ENCODE measurements at regions not wholly inside any gene's neighbourhood (a gene's known extent, or its start where the extent isn't known, plus 50 kb on each side); places are given as distances from the start of the nearest gene placed in this dataset.
A peak's percentile ranks its signal among the peaks of the same experiment; 100 is the strongest.

GRCh38 chr13:95451656-95452055, 100.9 kb upstream of the CLDN10 start:
- DNase-seq (ENCODE audit: low spot score), result no peak

- no peak for DNase-seq (ENCODE audit: low spot score)
Measured at GRCh38 chr13:95452375-95452774, 100.1 kb upstream of the CLDN10 start.

GRCh38 chr13:95455782-95456181, 96.7 kb upstream of the CLDN10 start:
- no peak for DNase-seq (ENCODE audit: low spot score)

GRCh38 chr13:95456815-95457214, 95.7 kb upstream of the CLDN10 start:
- DNase-seq (ENCODE audit: low spot score), result no peak

GRCh38 chr13:95457294-95457693, 95.2 kb upstream of the CLDN10 start:
- no peak for DNase-seq (ENCODE audit: low spot score)

DNA sequence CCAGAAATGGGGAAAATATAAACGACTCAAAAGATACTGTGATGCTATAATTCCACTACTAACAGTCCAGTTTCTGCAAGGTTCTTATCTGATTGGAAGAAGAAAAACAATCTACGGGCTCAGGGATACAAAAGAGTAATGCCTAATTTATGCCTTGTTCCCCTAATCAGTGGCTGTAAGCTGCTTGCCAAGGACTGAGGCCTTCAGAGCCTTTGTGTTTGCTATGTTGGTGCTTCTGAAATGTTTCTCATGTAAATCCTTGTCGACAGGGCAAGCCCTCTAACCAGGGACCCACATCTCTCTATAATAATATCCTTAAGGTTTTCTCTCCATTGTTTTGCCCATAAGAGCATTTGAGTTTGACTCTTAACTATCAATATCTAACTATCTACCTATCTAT, 89.7 kb upstream of the CLDN10 start:
- no peak for DNase-seq (ENCODE audit: low spot score)

- no peak for DNase-seq (ENCODE audit: low spot score)
Measured at GRCh38 chr13:95463531-95463930, 89.0 kb upstream of the CLDN10 start.

DNA sequence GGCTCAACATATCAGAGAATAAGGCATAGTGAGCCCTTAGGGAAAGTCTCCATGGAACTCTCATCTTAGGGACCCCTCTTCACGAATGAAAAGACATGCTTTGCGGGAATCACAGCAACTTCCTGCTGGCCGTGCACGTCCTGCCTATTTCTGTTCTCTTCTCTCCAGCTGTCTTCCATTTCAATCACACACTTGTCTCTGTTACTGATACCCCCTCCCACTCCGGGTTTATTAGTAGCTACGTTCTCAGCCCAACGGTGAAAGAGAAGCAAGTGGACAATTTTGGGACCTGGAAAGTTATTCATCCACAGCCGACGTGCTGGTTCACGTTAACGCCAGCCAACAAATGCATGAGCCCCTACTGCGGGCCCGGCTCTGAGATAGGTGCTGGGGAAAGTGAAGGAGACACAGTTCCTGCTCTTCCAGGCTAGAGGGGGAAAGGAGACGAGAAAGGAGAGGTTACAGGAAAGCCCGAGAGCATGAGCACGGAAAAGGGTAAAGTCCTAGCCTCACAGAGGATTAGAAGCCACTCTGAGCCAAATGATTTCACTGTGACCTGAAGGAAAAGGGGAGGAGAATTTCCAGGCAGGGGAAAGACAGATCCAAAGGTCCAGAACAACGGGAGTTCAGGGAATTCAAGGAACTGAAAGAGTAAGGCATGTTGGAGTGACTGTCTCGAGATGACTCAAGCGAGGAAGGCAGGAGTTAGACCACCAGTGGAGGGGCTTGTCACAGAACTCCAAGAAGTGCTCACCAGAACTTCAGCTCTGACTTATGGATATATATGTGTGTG, 81.8 kb upstream of the CLDN10 start:
- DNase-seq (ENCODE audit: low spot score), result no peak

DNA sequence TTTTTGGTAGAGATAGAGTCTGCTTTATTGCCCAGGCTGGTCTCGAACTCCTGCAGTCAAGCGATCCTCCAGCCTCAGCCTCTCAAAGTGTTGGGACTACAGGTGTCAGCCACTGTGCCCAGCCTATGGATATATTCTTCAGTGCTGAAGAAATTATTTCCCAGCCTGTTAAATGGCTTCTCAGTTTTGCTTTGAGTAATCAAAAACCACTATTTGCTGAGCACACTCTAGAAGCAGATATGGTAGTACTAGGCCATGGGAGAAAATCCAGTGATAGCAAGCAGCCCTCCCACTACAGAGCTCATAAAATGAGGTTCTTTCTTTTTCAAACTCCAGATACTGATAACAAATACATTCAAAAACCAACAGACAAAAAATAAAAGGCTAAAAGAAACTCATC, 80.6 kb upstream of the CLDN10 start:
- DNase-seq (ENCODE audit: low spot score), result no peak

DNA sequence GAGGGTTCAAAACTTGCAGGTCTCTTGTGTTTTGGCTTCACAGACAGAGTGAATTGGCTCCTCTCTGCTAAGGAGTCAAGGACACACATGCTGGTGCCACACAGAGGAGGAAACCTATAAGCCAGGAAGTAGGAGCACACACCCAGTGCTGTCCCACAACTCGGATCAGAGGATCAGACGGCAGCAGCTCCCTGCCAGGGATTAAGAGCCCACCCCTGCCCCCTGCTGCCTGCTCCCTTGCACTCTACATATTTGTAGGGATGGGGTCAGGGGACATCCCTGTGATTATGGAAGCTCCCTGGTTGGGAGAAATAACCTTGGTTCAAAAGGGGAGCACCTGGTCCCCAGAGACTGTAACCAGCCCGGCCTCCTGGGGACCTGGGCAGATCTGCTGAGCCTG, 77.5 kb upstream of the CLDN10 start:
- no peak for DNase-seq (ENCODE audit: low spot score)

DNA sequence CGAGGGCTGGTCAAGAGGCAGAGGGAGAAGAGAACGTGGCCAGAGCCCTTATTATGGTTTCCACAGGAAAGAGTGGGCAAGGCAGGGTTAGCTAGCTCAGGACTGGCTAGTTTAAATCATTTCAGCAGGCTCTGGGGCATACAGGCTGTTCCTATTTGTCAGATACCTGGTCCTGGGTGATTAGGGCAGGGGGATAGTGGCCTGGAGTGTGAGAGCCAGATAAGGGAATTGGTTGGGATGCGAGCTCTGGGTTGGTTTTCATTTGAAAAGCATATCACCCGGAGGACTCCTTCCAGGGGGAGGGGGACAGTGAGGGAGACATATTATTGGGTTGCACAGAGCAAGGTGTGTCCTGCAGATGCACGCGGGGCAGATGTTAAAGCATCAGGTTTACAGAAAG, 75.3 kb upstream of the CLDN10 start:
- no peak for DNase-seq (ENCODE audit: low spot score)

DNA sequence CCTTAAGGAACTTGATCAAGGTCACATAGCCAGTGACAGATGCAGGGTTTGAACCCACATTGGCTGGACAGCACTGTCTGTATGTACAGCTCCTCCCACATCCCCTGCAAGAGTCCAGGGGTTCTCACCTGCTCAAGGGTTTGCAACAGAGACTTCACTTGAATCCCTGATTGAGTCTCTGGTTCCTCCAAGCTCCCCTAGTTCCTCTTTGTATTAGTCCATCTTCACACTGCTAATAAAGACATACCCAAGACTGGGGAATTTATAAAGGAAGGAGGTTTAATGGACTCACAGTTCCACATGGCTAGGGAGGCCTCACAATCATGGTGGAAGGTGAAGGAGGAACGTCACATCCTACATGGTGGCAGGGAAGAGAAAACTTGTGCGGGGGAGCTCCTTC, 72.8 kb upstream of the CLDN10 start:
- no peak for DNase-seq (ENCODE audit: low spot score)

GRCh38 chr13:95480131-95480545, 72.4 kb upstream of the CLDN10 start:
- DNase-seq (ENCODE audit: low spot score), result no peak

GRCh38 chr13:95480791-95481780, 71.4 kb upstream of the CLDN10 start:
- no peak for DNase-seq (ENCODE audit: low spot score)

DNA sequence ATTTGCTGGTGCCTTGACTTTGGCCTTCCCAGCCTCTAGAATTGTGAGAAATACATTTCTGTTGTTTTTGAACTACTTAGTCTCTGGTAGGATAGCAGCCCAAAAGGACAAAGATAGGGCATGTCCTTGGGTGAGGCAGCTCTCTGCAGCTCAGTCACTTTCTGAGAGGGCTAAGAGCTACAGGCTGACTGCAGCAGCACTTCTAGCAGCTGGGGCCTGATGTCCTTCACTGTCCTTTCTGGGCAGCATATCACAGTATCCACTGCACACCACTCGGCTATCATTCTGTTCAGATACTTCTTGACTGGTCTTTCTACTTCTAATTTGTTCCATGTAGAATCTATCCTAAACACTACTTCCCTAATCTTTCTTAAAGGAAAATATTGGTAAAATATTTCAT, 68.5 kb upstream of the CLDN10 start:
- no peak for DNase-seq (ENCODE audit: low spot score)

DNA sequence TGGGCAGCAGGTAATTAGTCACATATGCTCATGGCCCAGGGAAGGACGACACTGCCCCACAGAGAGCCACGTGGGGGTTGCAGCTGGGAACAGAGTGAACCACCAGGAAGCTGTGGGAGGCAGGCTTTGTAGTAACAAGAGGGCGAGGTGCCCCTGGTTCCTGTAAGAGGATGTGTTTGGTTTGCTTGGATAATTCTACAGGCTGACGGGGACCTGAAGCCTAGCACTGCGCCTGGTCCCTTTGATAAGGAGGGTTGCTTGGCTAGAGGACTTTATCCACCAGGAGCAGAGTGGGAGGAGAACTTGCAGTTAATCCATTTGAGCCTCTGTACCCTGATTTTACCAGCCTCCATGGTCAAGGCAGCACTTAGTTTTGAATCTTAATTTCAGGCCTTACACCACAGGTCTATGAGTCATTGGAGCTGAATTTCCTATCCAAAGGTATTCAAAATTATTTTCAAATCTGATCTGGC, 67.4 kb upstream of the CLDN10 start:
- DNase-seq (ENCODE audit: low spot score), result no peak

- DNase-seq (ENCODE audit: low spot score), result no peak
Measured at GRCh38 chr13:95485518-95486144, 66.9 kb upstream of the CLDN10 start.

DNA sequence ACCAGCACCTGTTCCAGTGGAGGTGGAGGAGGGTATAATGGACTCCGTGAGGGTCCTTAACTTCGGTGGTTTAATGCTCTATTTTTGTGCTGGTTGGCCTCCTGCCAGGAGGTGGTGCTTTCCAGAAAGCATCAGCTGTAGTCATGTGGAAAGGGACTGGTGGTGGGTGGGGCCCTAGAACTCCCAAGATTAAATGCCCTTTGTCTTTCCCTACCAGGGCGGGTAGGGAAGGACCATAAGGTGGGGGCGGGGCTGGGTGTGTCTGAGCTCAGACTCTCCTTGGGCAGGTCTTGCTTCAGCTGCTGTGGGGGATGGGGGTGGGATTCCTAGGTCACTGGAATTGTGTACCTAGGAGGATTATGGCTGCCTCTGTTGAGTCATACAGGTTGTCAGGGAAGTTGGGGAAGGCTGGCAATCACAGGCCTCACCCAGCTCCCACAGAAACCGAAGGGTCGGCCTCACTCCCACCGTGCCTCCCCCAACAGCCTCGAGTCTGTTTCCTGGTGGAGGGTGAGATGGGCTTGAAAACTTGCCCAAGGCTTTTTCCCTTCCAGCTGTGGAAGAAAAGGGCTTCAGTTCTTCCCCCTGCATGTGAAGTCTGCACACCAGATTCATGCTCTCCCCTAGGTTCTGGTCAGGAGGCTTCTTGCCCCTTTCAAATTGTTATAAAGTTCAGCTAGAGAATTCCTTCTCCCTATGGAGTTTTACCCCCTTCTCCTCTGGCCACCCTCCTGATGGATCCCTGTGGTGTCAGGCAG, 60.3 kb upstream of the CLDN10 start:
- DNase-seq (ENCODE audit: low spot score), result no peak

DNA sequence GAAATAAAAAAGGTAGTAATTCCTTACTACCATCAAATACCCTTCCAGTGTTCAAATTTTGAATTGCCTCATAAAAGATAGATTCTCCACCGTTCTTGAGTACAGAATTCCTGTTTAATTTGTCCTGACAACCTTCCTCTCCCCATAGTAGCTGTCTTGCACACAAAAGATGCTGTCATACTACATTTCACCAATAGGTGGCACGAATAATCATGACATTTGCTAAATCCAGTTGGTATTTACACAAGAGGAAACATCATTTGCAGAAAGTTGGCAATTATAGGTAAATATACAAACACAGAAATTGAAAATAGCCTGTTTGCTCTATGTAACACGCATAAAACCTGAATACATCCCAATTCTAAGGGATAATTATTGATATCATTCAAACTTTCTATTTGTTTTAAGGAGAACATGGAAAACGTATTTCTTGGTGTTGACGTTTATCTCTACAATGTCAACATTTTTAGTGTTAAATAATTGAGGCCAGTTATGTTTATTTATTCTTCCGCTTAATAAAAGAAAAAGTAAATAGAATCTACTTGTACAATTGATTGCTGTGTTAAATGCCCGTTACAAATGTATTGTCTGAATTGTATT, 58.3 kb upstream of the CLDN10 start:
- peak; percentile 43 for DNase-seq (ENCODE audit: low spot score)

DNA sequence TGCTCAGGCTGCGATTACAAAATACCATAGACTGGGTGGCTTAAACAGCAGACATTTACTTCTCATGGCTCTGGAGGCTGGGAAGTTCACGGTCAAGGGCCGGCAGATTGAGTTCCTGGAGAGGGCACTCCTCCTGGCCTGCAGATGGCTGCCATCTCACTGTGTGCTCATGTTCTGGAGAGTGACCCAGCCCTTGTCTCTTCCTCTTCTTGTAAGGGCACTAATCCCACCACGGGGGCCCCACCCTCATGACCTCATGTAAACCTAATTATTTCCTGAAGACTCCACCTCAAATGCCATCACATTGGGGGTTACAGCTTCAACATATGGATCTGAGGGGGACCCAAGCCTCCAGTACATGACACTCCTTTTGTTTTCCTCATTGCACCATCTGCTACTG, 56.0 kb upstream of the CLDN10 start:
- no peak for DNase-seq (ENCODE audit: low spot score)

- DNase-seq (ENCODE audit: low spot score), result no peak
Measured at GRCh38 chr13:95497381-95497807, 55.1 kb upstream of the CLDN10 start.

Data from hepatic stellate cell (primary cell).